ENCODE measurements at regions not wholly inside any gene's neighbourhood (a gene's known extent, or its start where the extent isn't known, plus 50 kb on each side); places are given as distances from the start of the nearest gene placed in this dataset.

DNA sequence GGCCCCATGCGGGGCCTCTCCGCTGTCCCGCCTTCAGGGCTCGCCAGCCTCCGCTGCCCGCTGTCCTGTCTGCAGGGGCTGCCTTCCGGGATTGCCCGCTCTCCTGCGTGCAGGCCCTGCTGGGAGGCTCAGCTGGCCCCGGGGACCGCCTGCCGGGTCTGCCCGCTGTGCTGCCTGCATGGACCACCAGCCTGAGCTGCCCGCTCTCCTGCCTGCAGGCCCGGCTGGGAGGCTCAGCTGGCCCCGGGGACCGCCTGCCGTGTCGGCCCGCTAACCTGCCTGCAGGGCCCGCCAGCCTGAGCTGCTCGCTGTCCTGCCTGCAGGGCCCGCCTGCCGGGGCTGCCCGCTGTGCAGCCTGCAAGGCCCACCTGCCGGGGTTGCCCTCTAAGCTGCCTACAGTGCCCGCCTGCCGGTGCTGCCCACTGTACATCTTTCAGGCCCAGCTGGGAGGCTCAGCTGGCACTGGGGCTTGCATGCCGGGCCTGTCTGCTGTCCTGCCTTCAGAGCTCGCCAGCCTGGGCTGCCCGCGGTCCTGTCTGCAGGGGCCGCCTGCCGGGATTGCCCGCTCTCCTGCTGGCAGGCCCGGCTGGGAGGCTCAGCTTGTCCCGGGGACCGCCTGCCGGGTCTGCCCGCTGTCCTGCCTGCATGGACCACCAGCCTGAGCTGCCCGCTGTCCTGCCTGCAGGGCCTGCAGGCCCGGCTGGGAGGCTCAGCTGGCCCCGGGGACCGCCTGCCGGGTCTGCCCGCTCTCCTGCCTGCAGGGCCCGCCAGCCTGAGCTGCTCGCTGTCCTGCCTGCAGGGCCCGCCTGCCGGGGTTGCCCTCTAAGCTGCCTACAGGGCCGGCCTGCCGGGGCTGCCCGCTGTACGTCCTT is 165.1 kb downstream of the GLRX3 start:
- TF ChIP-seq POLR2A (IDR thresholded peaks at IDR 0.05), result peak in 1 of 2 donors; percentile 6
- TF ChIP-seq, protein P1, sequence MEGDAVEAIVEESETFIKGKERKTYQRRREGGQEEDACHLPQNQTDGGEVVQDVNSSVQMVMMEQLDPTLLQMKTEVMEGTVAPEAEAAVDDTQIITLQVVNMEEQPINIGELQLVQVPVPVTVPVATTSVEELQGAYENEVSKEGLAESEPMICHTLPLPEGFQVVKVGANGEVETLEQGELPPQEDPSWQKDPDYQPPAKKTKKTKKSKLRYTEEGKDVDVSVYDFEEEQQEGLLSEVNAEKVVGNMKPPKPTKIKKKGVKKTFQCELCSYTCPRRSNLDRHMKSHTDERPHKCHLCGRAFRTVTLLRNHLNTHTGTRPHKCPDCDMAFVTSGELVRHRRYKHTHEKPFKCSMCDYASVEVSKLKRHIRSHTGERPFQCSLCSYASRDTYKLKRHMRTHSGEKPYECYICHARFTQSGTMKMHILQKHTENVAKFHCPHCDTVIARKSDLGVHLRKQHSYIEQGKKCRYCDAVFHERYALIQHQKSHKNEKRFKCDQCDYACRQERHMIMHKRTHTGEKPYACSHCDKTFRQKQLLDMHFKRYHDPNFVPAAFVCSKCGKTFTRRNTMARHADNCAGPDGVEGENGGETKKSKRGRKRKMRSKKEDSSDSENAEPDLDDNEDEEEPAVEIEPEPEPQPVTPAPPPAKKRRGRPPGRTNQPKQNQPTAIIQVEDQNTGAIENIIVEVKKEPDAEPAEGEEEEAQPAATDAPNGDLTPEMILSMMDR (IDR thresholded peaks at IDR 0.05), result no peak

All from Peyer's patch (tissue), 4 donors.